ENCODE measurements at regions not wholly inside any gene's neighbourhood (a gene's known extent, or its start where the extent isn't known, plus 50 kb on each side); places are given as distances from the start of the nearest gene placed in this dataset.

- Histone ChIP-seq H3K4me3 (ENCODE audit: low read depth, low read length, poor library complexity, severe bottlenecking) (no peak overlapping the region), H3K27ac (ENCODE audit: low read depth, low read length, poor library complexity, severe bottlenecking) (no peak overlapping the region), H3K4me1 (ENCODE audit: insufficient read depth, low read length, severe bottlenecking) (no peaks in the 10 kb centered on the region), H4K20me1 (ENCODE audit: insufficient read depth, low read length) (no peaks in the 10 kb centered on the region), H3K27me3 (ENCODE audit: insufficient read depth, low read length) (no peaks in the 10 kb centered on the region), H3K9me2 (ENCODE audit: low read depth, low read length) (no peaks in the 10 kb centered on the region), H3K9me3 (ENCODE audit: low read length) (no peaks in the 10 kb centered on the region), H3K9ac (ENCODE audit: low read length) (no peak overlapping the region), H3K79me2 (ENCODE audit: insufficient read depth, low read length) (no peaks in the 10 kb centered on the region), H2AFZ (ENCODE audit: low read length) (no peak overlapping the region), H3F3A (ENCODE audit: insufficient read depth, low read length) (no peaks in the 10 kb centered on the region), H3K4me2 (ENCODE audit: low read length) (no peak overlapping the region), H3K36me3 (ENCODE audit: insufficient read depth, low read length) (no peaks in the 10 kb centered on the region)
- TF ChIP-seq CTCF (IDR thresholded peaks at IDR 0.05; ENCODE audit: low read length), result no peak
- TF ChIP-seq EZH2 (IDR thresholded peaks at IDR 0.05; ENCODE audit: borderline replicate concordance, low read length), result no peak
Measured at GRCh38 chr5:173531863-173532262, 84.6 kb downstream of the BOD1 start.

DNA sequence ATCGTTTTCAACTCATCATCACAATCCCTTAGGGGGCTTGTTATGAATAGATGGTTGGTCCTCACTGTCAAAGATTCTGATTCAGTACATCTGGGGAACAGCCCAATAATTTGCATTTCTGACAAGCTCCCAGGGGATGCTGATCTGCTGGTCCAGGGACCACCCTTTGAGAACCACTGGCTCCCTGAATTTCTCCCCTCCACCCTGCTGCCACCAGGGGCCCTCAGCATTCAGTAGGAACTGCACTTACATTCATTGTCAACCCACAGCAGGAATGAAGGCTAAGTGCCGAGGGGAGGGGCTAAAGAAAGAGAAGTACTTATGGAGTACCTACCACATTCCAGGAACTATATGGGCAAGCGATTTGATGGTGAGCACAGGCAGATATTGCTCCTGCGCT lies 85.9 kb downstream of the BOD1 start:
- H3K9me2 ChIP-seq (ENCODE audit: low read depth, low read length), result no peaks in the 10 kb centered on the region
- no peaks in the 10 kb centered on the region for H3K36me3 ChIP-seq (ENCODE audit: insufficient read depth, low read length)
- no peaks in the 10 kb centered on the region for H3K4me1 ChIP-seq (ENCODE audit: insufficient read depth, low read length, severe bottlenecking)
- no peak overlapping the region for H3K4me2 ChIP-seq (ENCODE audit: low read length)
- no peak overlapping the region for H3K27ac ChIP-seq (ENCODE audit: low read depth, low read length, poor library complexity, severe bottlenecking)
- H3K4me3 ChIP-seq (ENCODE audit: low read depth, low read length, poor library complexity, severe bottlenecking), result no peak overlapping the region
- no peak for TF ChIP-seq EZH2 (IDR thresholded peaks at IDR 0.05; ENCODE audit: borderline replicate concordance, low read length)
- TF ChIP-seq CTCF (IDR thresholded peaks at IDR 0.05; ENCODE audit: low read length), result no peak
- H3K79me2 ChIP-seq (ENCODE audit: insufficient read depth, low read length), result no peaks in the 10 kb centered on the region
- H3F3A ChIP-seq (ENCODE audit: insufficient read depth, low read length), result no peaks in the 10 kb centered on the region
- H3K27me3 ChIP-seq (ENCODE audit: insufficient read depth, low read length), result no peaks in the 10 kb centered on the region
- H2AFZ ChIP-seq (ENCODE audit: low read length), result no peak overlapping the region
- H4K20me1 ChIP-seq (ENCODE audit: insufficient read depth, low read length), result no peaks in the 10 kb centered on the region
- no peak overlapping the region for H3K9ac ChIP-seq (ENCODE audit: low read length)
- no peaks in the 10 kb centered on the region for H3K9me3 ChIP-seq (ENCODE audit: low read length)

DNA sequence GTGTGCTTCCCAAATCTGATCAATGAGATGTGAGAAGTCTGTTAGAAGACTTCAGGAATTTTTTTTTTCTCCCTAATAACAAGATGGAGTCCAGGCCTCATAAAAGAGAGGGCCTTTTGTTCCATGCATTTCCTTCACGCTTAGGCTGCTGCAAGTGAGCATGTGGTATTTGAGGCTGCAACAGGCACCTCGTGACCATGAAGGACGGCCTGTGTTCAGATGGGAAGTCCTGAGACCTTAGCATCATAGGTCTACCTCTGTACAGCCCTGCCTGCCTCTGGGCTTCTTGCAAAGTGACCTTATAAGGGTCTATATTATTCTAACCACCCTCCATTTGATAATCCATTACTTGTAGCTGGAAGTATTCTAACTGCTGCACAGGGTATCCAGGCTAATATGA lies 86.6 kb downstream of the BOD1 start:
- no peaks in the 10 kb centered on the region for H3F3A ChIP-seq (ENCODE audit: insufficient read depth, low read length)
- H3K27me3 ChIP-seq (ENCODE audit: insufficient read depth, low read length), result no peaks in the 10 kb centered on the region
- no peak for TF ChIP-seq CTCF (IDR thresholded peaks at IDR 0.05; ENCODE audit: low read length)
- no peak for TF ChIP-seq EZH2 (IDR thresholded peaks at IDR 0.05; ENCODE audit: borderline replicate concordance, low read length)
- H3K9me2 ChIP-seq (ENCODE audit: low read depth, low read length), result no peaks in the 10 kb centered on the region
- no peaks in the 10 kb centered on the region for H3K9me3 ChIP-seq (ENCODE audit: low read length)
- H3K36me3 ChIP-seq (ENCODE audit: insufficient read depth, low read length), result no peaks in the 10 kb centered on the region
- H3K4me3 ChIP-seq (ENCODE audit: low read depth, low read length, poor library complexity, severe bottlenecking), result no peak overlapping the region
- no peak overlapping the region for H3K27ac ChIP-seq (ENCODE audit: low read depth, low read length, poor library complexity, severe bottlenecking)
- H3K4me2 ChIP-seq (ENCODE audit: low read length), result no peak overlapping the region
- no peaks in the 10 kb centered on the region for H3K4me1 ChIP-seq (ENCODE audit: insufficient read depth, low read length, severe bottlenecking)
- H3K79me2 ChIP-seq (ENCODE audit: insufficient read depth, low read length), result no peaks in the 10 kb centered on the region
- no peaks in the 10 kb centered on the region for H4K20me1 ChIP-seq (ENCODE audit: insufficient read depth, low read length)
- no peak overlapping the region for H2AFZ ChIP-seq (ENCODE audit: low read length)
- no peak overlapping the region for H3K9ac ChIP-seq (ENCODE audit: low read length)

Measured in OCI-LY1 (cell line).